ENCODE measurements at regions not wholly inside any gene's neighbourhood (a gene's known extent, or its start where the extent isn't known, plus 50 kb on each side); places are given as distances from the start of the nearest gene placed in this dataset.

- no peak for DNase-seq (ENCODE audit: low spot score)
Observed at GRCh38 chr11:97428247-97428790, 1038.5 kb downstream of the JRKL start.

GRCh38 chr11:97430877-97431276, 1041.1 kb downstream of the JRKL start:
- DNase-seq (ENCODE audit: low spot score): no peak

DNA sequence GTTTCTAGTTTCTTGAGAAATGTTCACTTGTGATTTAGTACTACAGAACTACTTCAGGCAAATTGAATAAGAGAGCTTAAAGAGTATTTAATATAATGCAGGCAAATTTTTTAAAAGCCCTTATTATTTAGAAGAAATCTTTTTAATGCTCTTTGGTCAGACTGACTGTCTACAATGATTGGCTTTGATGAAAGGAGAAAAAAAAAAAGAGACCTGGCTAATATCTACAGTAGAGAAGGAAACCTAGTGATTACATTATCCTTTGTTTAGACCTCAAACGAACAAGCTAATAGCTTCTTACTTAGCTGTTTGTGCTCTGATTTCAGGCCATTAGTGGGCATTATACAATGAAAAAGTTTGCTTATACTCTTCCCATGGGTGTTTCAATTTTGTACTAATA, 1043.1 kb downstream of the JRKL start:
- no peak for DNase-seq (ENCODE audit: low spot score)

GRCh38 chr11:97445561-97445960, 1055.7 kb downstream of the JRKL start:
- no peak for DNase-seq (ENCODE audit: low spot score)

DNA sequence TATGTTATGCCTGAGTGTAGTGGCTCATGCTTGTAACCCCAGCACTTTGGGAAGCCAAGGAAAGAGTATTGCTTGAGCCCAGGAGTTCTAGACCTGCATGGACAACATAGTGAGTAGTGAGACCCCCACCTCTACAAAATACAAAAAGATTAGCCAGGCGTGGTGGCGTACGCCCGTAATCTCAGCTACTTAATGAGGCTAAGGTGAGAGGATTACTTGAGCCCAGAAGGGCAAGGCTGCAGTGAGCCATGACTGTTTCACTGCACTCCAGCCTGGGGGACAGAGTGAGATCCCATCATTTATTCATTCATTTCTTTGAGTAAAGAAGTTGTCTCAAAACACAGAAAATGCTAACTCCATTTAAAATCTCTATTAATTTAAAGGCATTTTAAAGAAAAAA, 1061.6 kb downstream of the JRKL start:
- no peak for DNase-seq (ENCODE audit: low spot score)

DNA sequence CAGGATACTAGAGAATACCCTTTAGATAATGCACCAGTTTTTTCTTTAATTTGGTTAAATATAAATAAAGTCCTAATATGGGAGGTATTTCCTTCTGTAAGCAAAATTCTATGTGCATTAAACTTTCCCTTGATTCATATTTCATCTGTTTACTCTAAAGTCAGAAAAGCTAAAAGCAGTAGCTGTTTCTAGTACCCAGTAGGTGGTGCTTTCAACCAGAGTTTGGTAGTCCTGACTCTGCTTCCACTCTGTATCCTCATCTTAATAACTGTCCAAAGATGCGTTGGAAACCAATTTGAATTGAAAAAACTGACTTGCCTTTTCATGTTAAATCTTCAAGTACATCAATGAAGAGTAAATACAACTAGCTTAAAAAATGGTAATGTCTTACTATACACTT, 1065.2 kb downstream of the JRKL start:
- no peak for DNase-seq (ENCODE audit: low spot score)

- DNase-seq (ENCODE audit: low spot score): no peak
Observed at GRCh38 chr11:97460091-97460490, 1070.3 kb downstream of the JRKL start.

DNA sequence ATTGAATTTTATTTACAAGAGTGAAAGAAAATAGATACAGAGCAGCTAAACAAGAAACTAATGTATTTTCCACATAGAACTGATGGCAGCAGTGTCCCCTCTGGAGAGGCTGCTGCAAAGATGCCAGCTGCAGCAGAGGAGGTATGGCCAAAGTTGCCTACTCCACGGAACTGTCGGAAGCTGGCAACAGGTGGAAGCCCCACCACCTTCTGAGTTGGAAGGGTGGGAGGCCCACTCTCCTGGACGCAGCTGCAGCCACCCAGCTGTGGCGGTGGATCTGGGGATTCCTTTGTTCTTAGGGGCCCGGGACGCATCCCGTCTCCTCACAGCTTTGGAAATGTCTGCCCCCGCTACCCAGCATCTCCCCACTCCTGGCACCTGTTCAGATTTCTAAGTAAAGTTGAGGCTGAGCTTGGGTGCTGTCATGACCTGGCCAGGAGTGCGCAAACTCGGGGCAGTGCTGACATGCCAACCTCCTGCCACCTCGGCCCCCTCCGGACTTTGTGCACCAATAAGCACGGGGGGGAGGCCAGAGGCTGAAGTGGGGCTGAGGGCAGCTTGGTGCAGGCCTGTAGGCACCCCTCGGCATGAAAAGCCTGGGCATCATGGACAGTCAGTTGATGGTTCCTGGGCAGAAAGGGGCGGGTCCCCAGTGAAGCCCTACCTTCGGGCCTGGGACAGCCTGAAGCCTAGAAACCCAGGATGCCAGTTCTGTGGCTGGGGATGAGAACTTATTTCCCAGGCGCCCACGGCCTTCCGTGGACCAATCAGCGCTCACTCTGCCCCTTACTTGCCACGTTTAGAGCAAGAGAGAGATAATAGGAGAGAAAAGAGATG, 1071.4 kb downstream of the JRKL start:
- no peak for DNase-seq (ENCODE audit: low spot score)

DNA sequence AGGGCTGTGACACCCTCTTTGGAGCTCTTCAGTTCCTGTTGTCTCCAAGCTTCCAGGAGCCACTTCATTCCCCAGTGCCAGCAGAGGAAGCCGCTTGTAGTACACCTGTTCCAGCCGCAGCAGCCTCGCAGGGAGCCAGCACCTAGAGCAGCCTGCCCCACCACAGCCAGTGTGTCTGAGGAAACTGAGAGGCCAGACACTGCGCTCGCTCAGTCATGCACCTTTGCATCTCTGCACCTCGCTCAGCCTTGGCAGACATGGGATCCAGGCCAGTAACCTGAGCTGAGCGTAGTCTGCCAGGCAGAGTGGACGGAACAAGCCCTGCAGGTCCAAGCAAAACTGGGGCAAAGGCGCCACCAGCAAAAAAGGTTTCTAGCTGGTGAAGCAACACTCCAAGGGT, 1072.1 kb downstream of the JRKL start:
- DNase-seq (ENCODE audit: low spot score): no peak

GRCh38 chr11:97463891-97464290, 1074.1 kb downstream of the JRKL start:
- no peak for DNase-seq (ENCODE audit: low spot score)

- DNase-seq (ENCODE audit: low spot score): no peak
Observed at GRCh38 chr11:97471480-97471879, 1081.7 kb downstream of the JRKL start.

- no peak for DNase-seq (ENCODE audit: low spot score)
Observed at GRCh38 chr11:97487387-97487786, 1097.6 kb downstream of the JRKL start.

DNA sequence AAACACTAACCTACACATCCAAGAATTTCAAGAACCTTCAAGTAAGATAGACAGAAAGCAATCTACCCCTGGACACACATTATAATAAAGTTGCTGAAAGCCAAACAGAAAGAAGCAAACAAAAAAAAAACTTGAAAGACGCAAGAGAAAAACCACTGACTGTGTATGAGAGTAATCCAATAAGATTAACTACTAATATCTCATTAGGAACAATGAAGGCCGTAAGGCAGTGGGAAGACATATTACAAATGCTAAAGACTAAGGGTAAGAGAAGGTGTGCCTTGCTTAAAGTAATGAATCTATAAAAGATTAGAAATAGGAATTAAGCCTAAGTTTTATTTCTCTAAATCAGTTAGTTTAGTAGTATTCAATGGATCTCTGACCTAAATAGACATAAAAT, 1109.1 kb downstream of the JRKL start:
- DNase-seq (ENCODE audit: low spot score): no peak

DNA sequence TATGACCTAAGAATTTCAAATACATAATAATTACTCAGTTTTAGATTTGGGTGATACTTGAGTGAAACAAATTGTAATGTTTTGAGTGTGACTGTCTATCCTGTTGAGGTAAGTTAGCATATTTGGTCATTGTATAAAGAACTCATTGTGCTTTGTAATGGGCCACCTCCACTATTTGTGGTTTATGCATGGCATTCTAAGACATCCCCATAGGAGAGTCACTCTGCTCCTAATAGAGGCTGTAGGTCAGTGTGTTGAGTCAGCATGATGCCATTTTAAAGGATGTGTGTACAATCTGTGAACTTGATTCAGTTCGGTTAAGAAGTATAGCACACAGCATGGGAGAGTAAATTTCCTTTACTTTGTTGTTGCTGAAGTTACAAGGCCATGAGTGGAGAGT, 1112.4 kb downstream of the JRKL start:
- DNase-seq (ENCODE audit: low spot score): no peak

- DNase-seq (ENCODE audit: low spot score): no peak
Observed at GRCh38 chr11:97506076-97506759, 1116.4 kb downstream of the JRKL start.

DNA sequence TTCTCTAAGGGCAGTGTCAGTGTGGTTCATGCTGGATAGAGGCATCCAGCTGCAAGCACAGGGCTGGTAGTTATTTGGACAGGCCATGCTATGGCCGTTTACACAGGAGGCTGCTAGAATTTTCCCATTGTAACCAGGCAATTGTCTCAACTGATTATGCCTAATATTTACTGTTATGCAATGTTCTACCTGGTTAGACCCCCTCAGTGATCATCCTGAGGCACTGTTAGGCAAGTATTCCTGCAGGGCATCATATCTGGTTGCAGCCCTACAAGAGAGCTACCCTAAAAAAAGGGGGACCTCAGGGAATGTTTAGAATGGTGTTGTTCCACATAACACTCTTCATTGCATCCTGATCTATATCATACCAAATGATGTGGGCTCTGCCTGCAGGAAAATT, 1124.6 kb downstream of the JRKL start:
- DNase-seq (ENCODE audit: low spot score): no peak

GRCh38 chr11:97516688-97517087, 1126.9 kb downstream of the JRKL start:
- no peak for DNase-seq (ENCODE audit: low spot score)

- no peak for DNase-seq (ENCODE audit: low spot score)
Observed at GRCh38 chr11:97525273-97525672, 1135.5 kb downstream of the JRKL start.

- DNase-seq (ENCODE audit: low spot score): no peak
Observed at GRCh38 chr11:97537407-97538150, 1147.8 kb downstream of the JRKL start.

- DNase-seq (ENCODE audit: low spot score): no peak
Observed at GRCh38 chr11:97544431-97544830, 1154.6 kb downstream of the JRKL start.

DNA sequence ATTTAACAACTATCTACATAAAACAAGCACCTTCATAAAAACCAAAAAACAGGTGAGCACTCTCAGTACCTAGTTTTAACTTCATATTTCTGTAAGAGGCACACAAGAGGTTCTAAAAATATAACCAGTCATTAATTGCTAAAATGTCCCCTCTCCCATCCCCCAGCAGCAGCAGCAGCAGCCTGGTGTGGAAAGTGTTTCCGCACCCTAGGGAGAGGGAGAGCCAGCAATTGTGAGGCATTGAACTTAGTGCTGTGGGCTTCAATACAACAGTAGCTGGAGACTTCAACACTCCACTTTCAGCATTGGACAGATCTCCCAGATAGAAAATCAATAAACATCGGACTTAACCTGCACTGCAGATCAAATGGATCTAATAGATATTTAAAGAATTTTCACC, 1158.5 kb downstream of the JRKL start:
- no peak for DNase-seq (ENCODE audit: low spot score)

DNA sequence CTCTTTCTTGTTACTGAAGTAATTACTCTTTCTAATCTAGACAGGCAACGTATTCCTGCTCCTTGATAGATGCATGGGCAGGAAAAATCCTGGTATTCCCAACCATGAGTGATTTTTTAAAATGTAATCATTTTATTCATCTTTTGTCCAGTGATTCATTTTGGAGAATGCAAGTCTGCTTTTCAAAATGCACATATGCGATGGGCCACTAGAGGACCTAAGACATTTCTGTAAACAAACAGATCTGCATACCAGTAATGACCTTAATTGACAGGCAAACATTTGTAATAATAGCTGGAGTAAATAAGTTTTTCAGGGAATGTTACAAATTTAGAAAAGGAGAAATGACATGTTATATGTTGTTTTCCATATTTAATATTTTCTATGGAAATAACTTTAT, 1167.6 kb downstream of the JRKL start:
- DNase-seq (ENCODE audit: low spot score): no peak

DNA sequence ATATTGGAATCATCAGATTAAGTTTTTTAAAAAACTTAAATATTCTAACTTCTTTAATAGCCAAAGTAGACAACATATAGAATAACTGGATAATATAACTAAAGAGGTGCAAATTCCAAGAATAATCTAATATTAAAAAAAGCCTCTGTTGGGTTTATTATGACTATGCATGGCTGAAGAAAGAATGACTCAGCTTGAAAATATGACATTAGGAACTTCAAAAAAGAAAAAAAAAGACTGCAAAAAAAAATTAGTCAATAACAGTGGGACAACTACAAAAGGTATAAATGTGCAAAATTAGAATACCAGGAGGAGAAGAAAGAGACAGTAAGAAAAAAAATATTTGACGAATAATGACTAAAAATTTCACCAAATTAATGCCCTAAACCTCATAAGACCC, 1178.0 kb downstream of the JRKL start:
- no peak for DNase-seq (ENCODE audit: low spot score)

Measured in CD4-positive, alpha-beta T cell treated with Interleukin-2 at 100 ng/mL for 4 hours (primary cell).